Naive B cell (primary cell): ENCODE measurements at regions not wholly inside any gene's neighbourhood (a gene's known extent, or its start where the extent isn't known, plus 50 kb on each side); places are given as distances from the start of the nearest gene placed in this dataset.
"Not testable (repeated sequence)": the region's sequence is repeated elsewhere in the genome, so short reads cannot be mapped to it uniquely, and the experiment has no call there.

Experiments
- ATAC-seq, 2 donors: fragments of 150-1000 bp; cut with Tn5 transposase; 2 replicates each; pipeline ENCODE4 v1.10.0; 2021; ENCODE audit warnings: low read depth in 2 of 2, mild to moderate bottlenecking in 2 of 2, moderate library complexity in 2 of 2
- DNase-seq: peaks from one replicate; pipeline ENCODE4 v3.0.0; 2022
- H3K27ac Mint-ChIP-seq, 6 donors: one replicate each; pipeline ENCODE4 v1.8.0; 2020 to 2022; ENCODE audit warnings: mild to moderate bottlenecking in 6 of 6, mixed read lengths in 6 of 6, moderate library complexity in 5 of 6, inconsistent platforms in 2 of 6
- H3K27me3 Mint-ChIP-seq, 3 donors: one replicate each; pipeline ENCODE4 v1.8.0; 2021 to 2022; ENCODE audit warnings: mixed read lengths in 3 of 3, mild to moderate bottlenecking in 1 of 3
- H3K36me3 Mint-ChIP-seq, 2 donors: one replicate each; pipeline ENCODE4 v1.8.0; 2020 to 2022; ENCODE audit warnings: mixed read lengths in 2 of 2, inconsistent platforms in 1 of 2, mild to moderate bottlenecking in 1 of 2
- H3K4me1 Mint-ChIP-seq, 3 donors: one replicate each; pipeline ENCODE4 v1.8.0; 2020 to 2022; ENCODE audit warnings: mixed read lengths in 3 of 3, inconsistent platforms in 1 of 3, mild to moderate bottlenecking in 1 of 3, moderate library complexity in 1 of 3
- H3K4me3 Mint-ChIP-seq, 8 donors: one replicate each; pipeline ENCODE4 v1.8.0; 2020 to 2022; ENCODE audit warnings: mild to moderate bottlenecking in 8 of 8, mixed read lengths in 8 of 8, moderate library complexity in 8 of 8, inconsistent platforms in 2 of 8
- H3K9me3 Mint-ChIP-seq, 7 donors: one replicate each; pipeline ENCODE4 v1.8.0; 2020 to 2022; ENCODE audit warnings: mixed read lengths in 7 of 7, mild to moderate bottlenecking in 5 of 7, inconsistent platforms in 2 of 7, moderate library complexity in 1 of 7

DNA sequence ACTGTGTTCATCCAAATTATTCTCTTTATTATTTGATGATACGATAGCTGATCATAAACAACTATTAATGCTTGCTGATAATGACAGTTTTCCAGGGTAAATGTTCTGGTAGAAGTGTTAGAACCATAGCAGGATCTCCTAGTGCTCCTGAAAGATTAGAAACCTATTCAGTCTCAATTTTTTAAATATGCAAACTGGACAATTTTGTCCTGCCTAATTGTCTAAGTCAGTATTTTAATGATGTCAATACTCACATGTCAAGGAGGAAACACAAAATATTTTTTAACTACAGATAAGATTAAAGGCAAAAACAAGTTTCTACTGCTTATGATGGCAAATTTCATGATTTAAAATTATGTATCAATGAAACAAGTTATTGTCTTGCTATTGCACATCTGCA, 233.9 kb downstream of the RFPL4B start:
- Mint-ChIP-seq H3K36me3 (no peaks in the 10 kb centered on the region), H3K4me1 (no peaks in the 10 kb centered on the region), H3K27ac (no peak overlapping the region), H3K4me3 (no peak overlapping the region), H3K9me3 (peaks cover 0 to 12% (median 2%) of the 10 kb centered on the region in 7 donors), H3K27me3 (no peaks in the 10 kb centered on the region)
- no peak for ATAC-seq
- no peak for DNase-seq

DNA sequence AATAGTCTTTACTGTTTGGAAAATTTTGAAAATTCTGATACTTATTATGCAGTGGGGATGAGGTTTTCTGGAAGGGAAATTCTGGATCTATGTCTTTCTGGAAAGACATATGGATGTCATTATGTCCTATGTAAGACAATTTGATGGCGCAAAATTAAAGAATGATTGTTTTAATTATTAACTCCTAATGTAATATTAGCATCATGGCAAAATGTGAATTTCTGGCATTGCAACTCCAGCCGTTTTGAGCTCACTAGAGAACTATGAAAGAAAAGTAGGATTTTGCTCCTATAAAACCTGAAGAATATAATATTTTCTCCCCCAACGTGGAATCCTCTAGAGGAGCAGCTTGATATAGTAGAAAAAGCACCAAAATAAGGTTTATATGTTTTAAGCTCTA, 243.2 kb downstream of the RFPL4B start:
- ATAC-seq (no peak), DNase-seq (no peak)
- Mint-ChIP-seq H3K4me3 (no peak overlapping the region), H3K27ac (no peak overlapping the region), H3K36me3 (no peaks in the 10 kb centered on the region), H3K4me1 (no peaks in the 10 kb centered on the region), H3K9me3 (peaks cover 0 to 12% (median 5%) of the 10 kb centered on the region in 7 donors), H3K27me3 (no peaks in the 10 kb centered on the region)

DNA sequence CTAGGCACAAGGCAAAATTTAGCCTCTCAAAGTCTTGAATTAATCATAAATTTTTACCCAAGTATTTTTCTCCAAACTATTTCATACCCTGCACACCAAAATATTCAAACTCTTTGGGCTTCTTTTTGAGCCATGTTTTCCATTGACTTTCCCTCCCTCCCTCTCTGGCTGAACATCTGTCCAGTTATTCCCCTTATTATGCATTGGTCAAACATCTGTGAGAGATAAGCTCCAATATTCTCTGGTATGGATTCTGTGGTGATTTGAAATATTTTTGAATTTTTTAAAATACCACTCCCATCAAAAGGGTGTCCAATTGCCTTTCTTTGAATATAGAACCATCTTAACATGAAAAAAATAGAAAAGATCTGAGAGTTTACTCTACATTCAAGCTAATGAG, 244.2 kb downstream of the RFPL4B start:
- Mint-ChIP-seq H3K9me3 (peaks cover 0 to 22% (median 5%) of the 10 kb centered on the region in 7 donors), H3K27me3 (no peaks in the 10 kb centered on the region), H3K36me3 (no peaks in the 10 kb centered on the region), H3K4me1 (no peaks in the 10 kb centered on the region), H3K4me3 (no peak overlapping the region), H3K27ac (no peak overlapping the region)
- no peak for DNase-seq
- no peak for ATAC-seq

DNA sequence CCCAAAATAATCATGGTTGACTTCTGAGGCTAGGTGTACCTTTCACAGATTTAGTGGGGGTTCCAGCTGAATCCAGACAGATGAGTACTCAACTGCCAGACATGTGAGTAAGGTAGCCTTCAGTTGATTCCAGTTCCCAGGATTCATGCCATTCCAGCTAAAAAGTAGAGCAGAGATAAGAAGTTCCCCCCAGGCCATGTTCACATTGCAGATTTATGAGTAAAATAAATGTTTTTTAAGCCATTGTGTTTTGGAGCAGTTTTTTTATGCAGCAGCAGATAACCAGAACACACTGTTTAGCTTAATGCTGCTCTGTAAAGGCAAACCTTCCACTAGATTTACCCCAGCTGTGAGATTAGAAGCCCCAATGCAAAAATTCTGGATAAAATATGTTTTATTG, 245.0 kb downstream of the RFPL4B start:
- ATAC-seq (no peak), DNase-seq (no peak)
- Mint-ChIP-seq H3K4me3 (no peak overlapping the region), H3K4me1 (no peaks in the 10 kb centered on the region), H3K27ac (no peak overlapping the region), H3K36me3 (no peaks in the 10 kb centered on the region), H3K9me3 (peaks cover 0 to 23% (median 5%) of the 10 kb centered on the region in 7 donors), H3K27me3 (no peaks in the 10 kb centered on the region)

DNA sequence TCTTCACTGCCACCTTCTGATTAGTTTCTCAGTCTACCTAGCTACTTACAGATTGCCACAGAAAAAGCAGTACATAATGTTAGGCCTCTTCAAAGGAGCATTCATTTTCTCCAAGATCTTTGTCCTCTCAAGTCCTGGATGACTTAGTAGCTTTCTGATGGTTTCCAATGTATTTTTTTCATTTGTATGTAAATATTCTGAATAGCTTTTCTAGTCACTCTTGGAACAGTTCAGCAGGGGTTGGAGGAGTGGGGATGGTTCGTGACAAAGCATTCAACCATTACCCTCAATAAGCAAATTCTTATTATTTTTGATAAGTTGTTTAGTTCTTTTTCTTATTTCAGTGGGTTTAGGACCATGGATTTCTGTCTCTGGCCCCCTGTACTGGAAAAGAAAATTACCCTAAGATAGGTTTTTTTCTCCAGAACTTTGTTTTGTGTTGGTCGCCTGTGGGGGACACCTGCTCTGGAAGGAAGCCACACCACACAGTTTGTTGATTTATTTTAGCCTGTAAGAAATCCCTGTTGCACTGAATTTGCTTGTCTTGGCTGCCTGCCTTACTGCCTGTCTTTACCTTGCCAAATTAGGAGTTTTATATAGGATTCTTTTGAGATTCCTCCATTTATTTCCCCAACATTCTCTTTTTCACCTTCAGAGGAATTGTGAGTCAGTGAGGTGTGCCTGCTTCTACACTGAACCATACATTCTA, 247.9 kb downstream of the RFPL4B start:
- Mint-ChIP-seq H3K27ac (no peak overlapping the region), H3K4me3 (no peak overlapping the region), H3K4me1 (no peaks in the 10 kb centered on the region), H3K9me3 (peaks cover 0 to 23% (median 5%) of the 10 kb centered on the region in 7 donors), H3K27me3 (no peaks in the 10 kb centered on the region), H3K36me3 (no peaks in the 10 kb centered on the region)
- DNase-seq, result no peak
- no peak for ATAC-seq

DNA sequence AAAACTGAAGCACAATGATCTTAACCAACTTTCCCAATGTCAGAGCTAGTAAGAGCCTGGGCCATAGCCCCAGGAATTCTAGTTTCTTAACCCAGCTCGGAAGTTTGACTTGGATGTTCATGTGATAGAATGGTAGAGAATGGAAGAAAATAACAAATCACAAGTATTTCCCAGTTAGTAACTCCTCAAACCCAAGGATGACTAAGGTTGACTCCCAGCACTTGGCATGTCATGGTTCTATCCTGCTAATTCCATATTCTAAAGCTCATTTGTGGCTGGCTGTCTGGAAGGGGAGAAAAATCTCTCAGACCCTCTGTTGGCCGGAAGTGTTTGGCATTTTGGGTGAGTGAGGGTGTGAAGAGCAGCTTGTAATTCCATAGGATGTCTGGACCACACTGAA, 248.7 kb downstream of the RFPL4B start:
- Mint-ChIP-seq H3K36me3 (no peaks in the 10 kb centered on the region), H3K27me3 (no peaks in the 10 kb centered on the region), H3K4me3 (no peak overlapping the region), H3K9me3 (peaks cover 0 to 23% (median 5%) of the 10 kb centered on the region in 7 donors), H3K4me1 (no peaks in the 10 kb centered on the region), H3K27ac (no peak overlapping the region)
- no peak for DNase-seq
- ATAC-seq, result no peak

DNA sequence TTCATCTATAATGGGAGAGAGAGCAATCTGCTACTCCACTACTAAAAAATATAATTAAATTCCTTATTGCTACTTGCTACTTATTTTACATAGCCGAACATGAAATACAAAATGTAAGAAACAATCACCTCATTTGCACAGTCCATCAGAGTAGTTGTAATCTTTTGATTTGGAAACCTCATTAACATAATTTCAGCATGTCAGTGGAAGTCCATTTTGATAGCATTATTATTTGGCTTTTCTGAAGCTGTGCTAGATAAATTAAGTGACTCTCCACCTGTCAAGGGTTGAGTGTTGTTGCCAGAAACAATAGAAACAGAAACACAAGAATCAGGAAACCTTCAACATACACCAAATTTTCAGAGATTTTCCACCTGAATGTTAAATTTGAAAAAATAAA, 250.0 kb downstream of the RFPL4B start:
- Mint-ChIP-seq H3K36me3 (no peaks in the 10 kb centered on the region), H3K27ac (no peak overlapping the region), H3K4me1 (no peaks in the 10 kb centered on the region), H3K9me3 (peaks cover 0 to 23% (median 5%) of the 10 kb centered on the region in 7 donors), H3K27me3 (no peaks in the 10 kb centered on the region), H3K4me3 (no peak overlapping the region)
- no peak for ATAC-seq
- no peak for DNase-seq

DNA sequence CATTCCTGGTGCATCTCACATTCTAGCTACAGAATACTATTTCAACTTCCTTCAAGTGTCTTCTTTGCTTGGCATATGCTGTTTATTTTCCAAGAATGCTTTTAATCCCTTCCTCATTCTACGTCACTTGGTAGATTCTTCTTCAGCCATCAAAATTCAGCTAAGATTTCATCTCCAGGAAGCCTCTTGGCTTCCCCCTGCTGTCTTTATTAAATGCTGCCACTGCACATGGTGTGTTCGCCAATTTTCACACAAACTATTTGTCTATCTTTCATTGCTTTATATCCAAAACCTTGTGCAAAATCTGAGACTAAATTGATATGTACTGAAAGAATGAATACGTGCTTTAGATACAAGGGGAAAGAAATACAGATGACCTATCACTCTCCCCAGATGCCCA, 253.0 kb downstream of the RFPL4B start:
- peaks cover 0 to 12% (median 3%) of the 10 kb centered on the region in 7 donors for H3K9me3 Mint-ChIP-seq
- ATAC-seq, result no peak
- H3K4me1 Mint-ChIP-seq, result no peaks in the 10 kb centered on the region
- H3K36me3 Mint-ChIP-seq, result no peaks in the 10 kb centered on the region
- H3K27ac Mint-ChIP-seq, result no peak overlapping the region
- no peak for DNase-seq
- H3K4me3 Mint-ChIP-seq, result no peak overlapping the region
- H3K27me3 Mint-ChIP-seq, result no peaks in the 10 kb centered on the region

DNA sequence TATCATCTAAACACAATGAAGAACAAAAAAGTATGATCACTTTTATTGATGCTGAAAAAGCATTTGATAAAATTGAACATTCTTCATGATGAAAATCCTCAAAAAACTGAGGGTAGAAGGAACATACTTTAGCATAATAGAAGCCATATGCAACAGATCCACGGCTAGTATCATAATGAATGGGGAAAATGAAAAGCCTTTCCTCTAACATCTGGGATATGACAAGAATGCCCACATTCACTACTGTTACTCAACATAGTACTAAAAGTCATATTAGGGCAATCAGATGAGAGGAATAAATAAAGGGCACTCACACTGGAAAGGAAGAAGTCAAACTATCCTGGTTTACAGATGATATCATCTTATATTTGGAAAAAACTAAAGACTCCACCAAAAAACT, 256.6 kb downstream of the RFPL4B start:
- Mint-ChIP-seq H3K27me3 (no peaks in the 10 kb centered on the region), H3K27ac (no peak overlapping the region), H3K4me1 (no peaks in the 10 kb centered on the region), H3K4me3 (no peak overlapping the region), H3K9me3 (peaks cover 7 to 12% (median 10%) of the 10 kb centered on the region in 7 donors), H3K36me3 (peaks cover 5 to 7% of the 10 kb centered on the region in 2 donors)
- no peak for DNase-seq
- ATAC-seq, result no peak

DNA sequence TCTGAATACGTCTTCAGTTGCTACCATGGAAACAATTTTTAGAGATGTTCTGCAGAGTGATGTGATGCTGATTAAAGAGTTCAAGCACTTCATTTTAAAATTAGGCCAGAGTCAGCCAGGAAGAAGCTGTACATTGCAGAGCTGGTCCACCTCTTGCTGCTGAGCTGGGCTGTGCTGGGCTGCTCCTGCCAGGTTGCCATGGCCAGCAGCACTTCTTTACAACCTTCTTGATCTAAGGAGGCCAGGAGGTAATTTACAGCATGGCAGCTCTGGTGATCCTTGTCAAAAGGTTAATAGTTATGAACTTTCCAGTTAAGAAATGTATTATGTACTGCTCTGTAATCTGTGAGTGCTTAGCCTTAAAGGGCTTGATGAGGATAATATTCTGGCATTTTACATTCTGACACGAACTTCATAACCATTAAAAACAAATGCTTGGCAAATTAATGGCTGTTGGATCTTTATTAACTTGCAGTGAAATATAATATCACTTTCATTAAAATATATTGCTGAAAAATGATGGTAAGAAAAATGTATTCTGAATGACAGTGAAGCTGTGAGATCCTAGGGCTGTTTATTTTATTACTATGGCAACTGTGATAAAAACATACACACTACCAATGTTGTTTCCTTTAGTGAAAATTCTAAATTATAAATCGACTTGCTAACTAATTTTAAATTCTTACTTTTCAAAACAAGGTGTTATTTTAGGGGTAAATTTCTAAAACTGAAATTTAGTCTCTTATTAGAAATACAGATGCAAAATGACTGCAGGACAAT, 259.7 kb downstream of the RFPL4B start:
- peaks cover 5 to 9% of the 10 kb centered on the region in 2 donors for H3K36me3 Mint-ChIP-seq
- no peak for ATAC-seq
- no peak overlapping the region for H3K27ac Mint-ChIP-seq
- no peaks in the 10 kb centered on the region for H3K27me3 Mint-ChIP-seq
- no peaks in the 10 kb centered on the region for H3K4me1 Mint-ChIP-seq
- no peak for DNase-seq
- H3K4me3 Mint-ChIP-seq, result no peak overlapping the region
- H3K9me3 Mint-ChIP-seq, result peaks cover 7 to 22% (median 14%) of the 10 kb centered on the region in 7 donors

DNA sequence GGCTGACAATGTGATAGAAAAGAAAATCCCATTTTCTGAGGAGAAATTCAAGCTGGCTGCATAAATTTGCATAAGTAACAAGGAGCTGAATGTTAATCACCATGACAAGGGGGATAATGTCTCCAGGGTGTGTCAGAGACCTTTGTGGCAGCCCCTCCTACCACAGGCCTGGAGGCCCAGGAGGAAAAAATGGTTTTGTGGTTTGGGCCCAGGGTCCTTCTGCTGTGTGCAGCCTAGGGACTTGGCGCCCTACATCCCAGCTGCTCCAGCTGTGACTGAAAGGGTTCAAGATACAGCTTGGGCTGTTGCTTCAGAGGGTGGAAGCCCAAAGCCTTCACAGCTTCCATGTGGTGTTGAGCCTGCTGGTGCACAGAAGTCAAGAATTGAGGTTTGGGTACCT, 261.8 kb downstream of the RFPL4B start:
- H3K4me3 Mint-ChIP-seq, H3K4me1 Mint-ChIP-seq, H3K27me3 Mint-ChIP-seq, ATAC-seq, DNase-seq, H3K27ac Mint-ChIP-seq, H3K36me3 Mint-ChIP-seq: not testable (repeated sequence)
- H3K9me3 Mint-ChIP-seq, result peaks cover 7 to 22% (median 14%) of the 10 kb centered on the region in 7 donors

DNA sequence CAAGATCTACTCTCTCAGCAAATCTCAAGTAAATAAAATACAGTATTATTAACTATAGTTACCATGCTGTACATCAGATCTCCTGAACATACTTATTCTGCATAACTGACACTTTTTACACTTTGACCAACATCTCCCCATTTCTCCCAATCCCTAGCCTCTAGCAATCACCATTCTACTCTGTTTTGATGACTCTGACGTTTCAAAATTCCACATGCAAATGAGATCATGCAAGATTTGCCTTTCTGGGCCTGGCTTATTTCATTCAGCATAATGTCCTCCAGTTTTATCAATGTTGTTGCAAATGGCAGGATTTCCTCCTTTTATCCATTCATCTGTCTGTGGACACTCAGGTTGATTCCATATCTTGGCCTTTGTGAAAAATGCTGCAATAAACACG, 266.3 kb downstream of the RFPL4B start:
- peaks cover 2 to 15% (median 8%) of the 10 kb centered on the region in 7 donors for H3K9me3 Mint-ChIP-seq
- ATAC-seq (no peak), DNase-seq (no peak)
- peaks cover 2 to 5% of the 10 kb centered on the region in 2 donors for H3K36me3 Mint-ChIP-seq
- H3K4me3 Mint-ChIP-seq, result no peak overlapping the region
- peaks cover 0 to 4% (median 0%) of the 10 kb centered on the region in 3 donors for H3K27me3 Mint-ChIP-seq
- no peak overlapping the region for H3K27ac Mint-ChIP-seq
- no peaks in the 10 kb centered on the region for H3K4me1 Mint-ChIP-seq

DNA sequence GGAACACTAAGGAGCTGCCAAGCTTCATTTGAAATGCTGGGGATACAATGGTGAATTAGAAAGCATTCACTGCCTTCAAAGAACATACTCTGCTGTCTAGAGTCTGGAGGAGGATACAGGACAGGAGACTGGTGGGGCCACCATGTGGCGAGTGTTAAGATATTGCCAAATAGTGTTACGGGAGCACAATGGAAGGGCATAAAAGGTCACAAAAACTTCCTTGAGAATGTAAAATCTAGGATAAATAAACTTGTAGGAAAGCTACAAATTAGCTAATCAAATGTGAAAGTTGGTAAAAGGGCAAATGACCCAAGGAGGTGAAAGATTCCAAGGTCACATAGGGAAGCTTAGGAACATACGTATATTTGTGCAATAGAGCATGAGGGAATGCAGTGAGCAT, 271.7 kb downstream of the RFPL4B start:
- Mint-ChIP-seq H3K27me3 (peaks cover 0 to 4% (median 0%) of the 10 kb centered on the region in 3 donors), H3K9me3 (no peaks in the 10 kb centered on the region), H3K36me3 (no peaks in the 10 kb centered on the region), H3K27ac (no peak overlapping the region), H3K4me1 (no peaks in the 10 kb centered on the region), H3K4me3 (no peak overlapping the region)
- DNase-seq (no peak), ATAC-seq (no peak)

DNA sequence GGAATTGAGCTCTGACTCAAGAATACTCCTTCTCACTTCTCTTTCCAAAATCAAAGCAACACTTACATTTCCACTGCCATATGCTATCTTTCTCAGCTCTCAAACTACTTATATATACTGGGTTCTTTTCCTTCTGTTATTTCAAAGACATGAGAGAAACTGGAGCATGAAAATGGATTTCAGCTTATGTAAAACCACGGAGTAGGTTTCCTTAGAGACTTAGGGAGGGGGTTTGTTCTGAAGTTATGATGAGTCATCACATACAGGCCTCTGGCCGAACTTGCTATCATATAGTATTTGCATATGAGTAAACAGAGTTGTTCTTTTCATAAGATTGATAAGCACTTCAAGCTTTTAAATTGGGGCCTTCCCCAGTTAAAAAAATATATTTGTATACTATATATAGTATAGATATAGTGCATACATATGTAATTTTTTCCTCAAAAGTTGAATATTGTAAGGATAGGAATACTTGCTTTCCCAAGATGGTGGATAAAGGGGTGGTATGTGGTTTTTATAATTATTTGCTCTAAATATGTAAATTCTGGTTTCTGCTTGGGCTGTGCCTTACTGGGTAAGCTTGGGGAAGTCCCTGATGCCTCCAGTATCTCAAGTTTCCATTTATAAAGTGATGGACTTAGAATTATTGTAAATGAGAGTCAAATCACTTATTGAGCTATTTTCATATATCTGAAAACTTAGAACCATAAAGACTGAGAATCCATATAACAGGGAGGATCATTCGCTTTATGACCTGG, 273.9 kb downstream of the RFPL4B start:
- DNase-seq (no peak), ATAC-seq (no peak)
- no peak overlapping the region for H3K4me3 Mint-ChIP-seq
- H3K27me3 Mint-ChIP-seq, result no peaks in the 10 kb centered on the region
- H3K27ac Mint-ChIP-seq, result no peak overlapping the region
- no peaks in the 10 kb centered on the region for H3K9me3 Mint-ChIP-seq
- no peaks in the 10 kb centered on the region for H3K4me1 Mint-ChIP-seq
- H3K36me3 Mint-ChIP-seq, result no peaks in the 10 kb centered on the region
